Activated CD8-positive, alpha-beta T cell treated with anti-CD3 and anti-CD28 coated beads for 36 hours (primary cell): ENCODE measurements at regions not wholly inside any gene's neighbourhood (a gene's known extent, or its start where the extent isn't known, plus 50 kb on each side); places are given as distances from the start of the nearest gene placed in this dataset.

Experiments
- ATAC-seq: fragments of 200-7000 bp; cut with Tn5 transposase; one replicate; pipeline ENCODE4 v1.10.0; 2021; ENCODE audit warnings: mild to moderate bottlenecking, moderate library complexity
- CTCF ChIA-PET: fragments of 350-600 bp; sonication (Branson Sonifier 250); formaldehyde crosslinking; loops from one replicate; lab custom pipeline; 2021; ENCODE audit warnings: antibody characterized with exemption; lab: Charles Lee
- POLR2A ChIA-PET: fragments of 350-600 bp; sonication (Branson Sonifier 250); formaldehyde crosslinking; loops from one replicate; lab custom pipeline; 2021; ENCODE audit warnings: antibody characterized with exemption; lab: Charles Lee
- DNase-seq: peaks from one replicate; pipeline ENCODE4 v3.0.0-alpha.2; 2020
- H3K27ac Mint-ChIP-seq: one replicate; pipeline ENCODE4 v1.8.0; 2021; ENCODE audit warnings: mild to moderate bottlenecking, mixed read lengths
- H3K27me3 Mint-ChIP-seq: one replicate; pipeline ENCODE4 v1.8.0; 2021; ENCODE audit warnings: mixed read lengths
- H3K36me3 Mint-ChIP-seq: one replicate; pipeline ENCODE4 v1.8.0; 2021; ENCODE audit warnings: low read depth, mixed read lengths
- H3K4me1 Mint-ChIP-seq: one replicate; pipeline ENCODE4 v1.8.0; 2021; ENCODE audit warnings: low read depth, mixed read lengths
- H3K4me3 Mint-ChIP-seq: one replicate; pipeline ENCODE4 v1.8.0; 2021; ENCODE audit warnings: mild to moderate bottlenecking, moderate library complexity, mixed read lengths
- H3K9me3 Mint-ChIP-seq: one replicate; pipeline ENCODE4 v1.8.0; 2021; ENCODE audit warnings: mixed read lengths
- intact Hi-C: fragments of 100-400 bp; cut with micrococcal nuclease; formaldehyde crosslinking; loops from one replicate; pipeline ENCODE4 v1.10.0; 2022
- TF ChIP-seq, protein P1 (sequence below): fragments of 200-600 bp; IDR thresholded peaks from one replicate; pipeline ENCODE4 v1.8.0; 2022; ENCODE audit warnings: antibody characterized with exemption, mild to moderate bottlenecking

GRCh38 chr12:131456301-131457027, 254.4 kb upstream of the SFSWAP start:
- Mint-ChIP-seq H3K27ac (no peak overlapping the region), H3K4me3 (no peak overlapping the region), H3K4me1 (no peaks in the 10 kb centered on the region), H3K9me3 (peaks cover 4% of the 10 kb centered on the region), H3K36me3 (no peaks in the 10 kb centered on the region), H3K27me3 (peaks cover 3% of the 10 kb centered on the region)
- intact Hi-C loops = no loop called here
- ChIA-PET POLR2A (no interaction called here), CTCF (no interaction called here)
- DNase-seq = no peak
- TF ChIP-seq, protein P1, sequence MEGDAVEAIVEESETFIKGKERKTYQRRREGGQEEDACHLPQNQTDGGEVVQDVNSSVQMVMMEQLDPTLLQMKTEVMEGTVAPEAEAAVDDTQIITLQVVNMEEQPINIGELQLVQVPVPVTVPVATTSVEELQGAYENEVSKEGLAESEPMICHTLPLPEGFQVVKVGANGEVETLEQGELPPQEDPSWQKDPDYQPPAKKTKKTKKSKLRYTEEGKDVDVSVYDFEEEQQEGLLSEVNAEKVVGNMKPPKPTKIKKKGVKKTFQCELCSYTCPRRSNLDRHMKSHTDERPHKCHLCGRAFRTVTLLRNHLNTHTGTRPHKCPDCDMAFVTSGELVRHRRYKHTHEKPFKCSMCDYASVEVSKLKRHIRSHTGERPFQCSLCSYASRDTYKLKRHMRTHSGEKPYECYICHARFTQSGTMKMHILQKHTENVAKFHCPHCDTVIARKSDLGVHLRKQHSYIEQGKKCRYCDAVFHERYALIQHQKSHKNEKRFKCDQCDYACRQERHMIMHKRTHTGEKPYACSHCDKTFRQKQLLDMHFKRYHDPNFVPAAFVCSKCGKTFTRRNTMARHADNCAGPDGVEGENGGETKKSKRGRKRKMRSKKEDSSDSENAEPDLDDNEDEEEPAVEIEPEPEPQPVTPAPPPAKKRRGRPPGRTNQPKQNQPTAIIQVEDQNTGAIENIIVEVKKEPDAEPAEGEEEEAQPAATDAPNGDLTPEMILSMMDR = no peak
- ATAC-seq = no peak

- peaks cover under 1% of the 10 kb centered on the region for H3K9me3 Mint-ChIP-seq
- intact Hi-C loops = no loop called here
- ChIA-PET POLR2A (no interaction called here), CTCF (no interaction called here)
- no peak overlapping the region for H3K4me3 Mint-ChIP-seq
- no peaks in the 10 kb centered on the region for H3K4me1 Mint-ChIP-seq
- H3K27ac Mint-ChIP-seq = no peak overlapping the region
- H3K36me3 Mint-ChIP-seq = no peaks in the 10 kb centered on the region
- ATAC-seq (no peak), DNase-seq (no peak)
- TF ChIP-seq, protein P1 = no peak
- H3K27me3 Mint-ChIP-seq = peaks cover 3% of the 10 kb centered on the region
Observed at GRCh38 chr12:131457028-131457310, 253.9 kb upstream of the SFSWAP start.

DNA sequence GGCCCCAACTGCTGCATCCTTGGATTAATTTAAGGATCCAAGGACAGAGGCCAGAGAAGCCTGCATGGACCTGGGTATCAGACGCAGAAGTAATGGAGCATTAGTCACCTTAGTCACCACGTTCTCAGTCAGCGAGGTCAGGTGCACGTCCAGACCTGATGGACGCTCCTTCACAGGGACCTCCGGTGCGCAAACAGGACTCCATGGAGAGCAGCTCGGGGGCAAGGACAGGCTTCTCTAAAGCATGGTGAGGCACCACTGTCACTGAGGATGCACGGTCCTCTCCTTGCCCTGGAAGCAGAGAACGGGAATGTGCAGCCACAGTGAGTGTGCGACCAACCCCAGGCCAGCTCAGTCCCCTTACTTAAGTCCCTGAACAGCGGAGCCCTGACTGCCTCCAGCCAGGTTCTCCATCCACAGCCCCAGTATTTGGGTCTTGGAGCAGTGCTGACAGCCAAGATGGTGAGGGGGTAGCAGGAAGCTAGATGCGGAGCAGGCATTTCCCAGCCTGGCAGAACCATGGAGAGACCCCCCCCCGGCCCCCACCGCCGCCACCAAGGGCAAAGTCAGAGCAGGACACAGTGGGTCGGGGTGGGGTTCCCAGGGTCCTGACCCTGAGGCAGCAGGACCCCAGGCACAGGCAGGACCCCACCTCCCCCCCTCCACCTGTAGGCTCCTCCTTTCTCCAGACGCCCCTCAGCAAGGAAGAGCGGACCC, 253.4 kb upstream of the SFSWAP start:
- no peak overlapping the region for H3K4me3 Mint-ChIP-seq
- ChIA-PET CTCF (no interaction called here), POLR2A (no interaction called here)
- H3K27ac Mint-ChIP-seq = no peak overlapping the region
- peaks cover 3% of the 10 kb centered on the region for H3K27me3 Mint-ChIP-seq
- DNase-seq (no peak), ATAC-seq (no peak)
- no peaks in the 10 kb centered on the region for H3K9me3 Mint-ChIP-seq
- H3K4me1 Mint-ChIP-seq = no peaks in the 10 kb centered on the region
- intact Hi-C loops = no loop called here
- TF ChIP-seq, protein P1 = no peak
- no peaks in the 10 kb centered on the region for H3K36me3 Mint-ChIP-seq

- Mint-ChIP-seq H3K4me1 (no peaks in the 10 kb centered on the region), H3K36me3 (no peaks in the 10 kb centered on the region), H3K27me3 (peaks cover 3% of the 10 kb centered on the region), H3K27ac (no peak overlapping the region), H3K4me3 (no peak overlapping the region), H3K9me3 (no peaks in the 10 kb centered on the region)
- ATAC-seq (no peak), DNase-seq (no peak)
- intact Hi-C loops = no loop called here
- POLR2A ChIA-PET = no interaction called here
- TF ChIP-seq, protein P1 = no peak
- CTCF ChIA-PET = no interaction called here
Observed at GRCh38 chr12:131458048-131458374, 252.9 kb upstream of the SFSWAP start.

DNA sequence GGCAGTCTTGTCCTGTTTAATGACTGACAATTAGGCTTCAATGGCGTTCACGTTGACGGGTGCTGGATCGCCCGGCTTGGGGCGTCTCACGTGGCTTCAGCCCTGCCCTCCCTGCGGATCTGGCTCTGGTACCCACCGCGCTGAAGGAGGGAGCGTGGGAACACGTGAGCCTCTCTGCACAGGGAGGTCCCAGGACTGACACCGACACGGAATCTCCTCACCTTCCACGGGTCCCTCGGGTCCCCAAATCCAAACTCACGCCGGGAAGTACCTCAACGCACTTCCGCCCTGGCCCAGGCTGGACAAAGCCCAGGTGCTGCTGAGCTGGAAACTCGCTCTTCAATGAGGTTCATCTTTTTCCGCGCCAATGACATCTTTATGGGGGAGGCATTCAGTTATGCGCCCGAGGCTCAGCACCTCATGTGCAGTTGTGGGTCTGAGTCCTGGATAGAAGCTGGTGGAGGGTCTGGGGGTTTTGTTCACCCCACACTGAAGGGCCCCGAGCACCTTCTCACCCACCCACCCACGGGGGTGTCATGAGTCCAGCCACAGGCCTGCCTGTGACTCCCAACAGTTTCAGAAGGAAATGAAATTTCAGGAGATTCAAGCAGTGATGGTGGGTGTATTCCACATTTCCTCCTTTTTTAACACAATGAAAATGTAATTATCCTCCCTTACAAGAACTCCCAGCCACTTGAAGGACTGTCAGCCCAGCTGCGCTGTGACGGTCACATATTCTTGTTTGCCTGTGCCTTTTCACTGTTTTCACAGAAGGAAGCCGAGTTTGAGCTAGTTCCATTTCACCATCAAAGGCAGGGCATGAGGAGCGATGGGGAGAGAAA, 251.7 kb upstream of the SFSWAP start:
- Mint-ChIP-seq H3K27me3 (peaks cover 3% of the 10 kb centered on the region), H3K4me1 (no peaks in the 10 kb centered on the region), H3K36me3 (no peaks in the 10 kb centered on the region), H3K27ac (no peak overlapping the region), H3K4me3 (no peak overlapping the region), H3K9me3 (no peaks in the 10 kb centered on the region)
- intact Hi-C loops = no loop called here
- CTCF ChIA-PET = interaction anchor here (0.9 kb wide), 1 partner anchor 8 kb away, joined by 3 read pairs; no protein-coding TSS in a partner anchor
- TF ChIP-seq, protein P1 = no peak
- POLR2A ChIA-PET = no interaction called here
- DNase-seq (no peak), ATAC-seq (no peak)
